CMK (cell line): ENCODE measurements at regions not wholly inside any gene's neighbourhood (a gene's known extent, or its start where the extent isn't known, plus 50 kb on each side); places are given as distances from the start of the nearest gene placed in this dataset.
"Not testable (repeated sequence)": the region's sequence is repeated elsewhere in the genome, so short reads cannot be mapped to it uniquely, and the experiment has no call there.

Experiments used
- DNase-seq: peaks from one replicate; pipeline ENCODE4 v3.0.0-alpha.2; 2010; ENCODE audit warnings: low read depth

- no peak for DNase-seq
These were observed 80.2 kb downstream of the SH2D1A start for GRCh38 chrX:124426288-124427169.

GRCh38 chrX:124433186-124433585, 86.8 kb downstream of the SH2D1A start:
- DNase-seq: no peak

- DNase-seq: no peak
These were observed 89.3 kb downstream of the SH2D1A start for GRCh38 chrX:124435616-124436015.

- no peak for DNase-seq
These were observed 94.3 kb downstream of the SH2D1A start for GRCh38 chrX:124440695-124441094.

- DNase-seq: no peak
These were observed 95.7 kb downstream of the SH2D1A start for GRCh38 chrX:124441971-124442590.

- no peak for DNase-seq
These were observed 109.6 kb downstream of the SH2D1A start for GRCh38 chrX:124455966-124456365.

- DNase-seq: not testable (repeated sequence)
These were observed 113.5 kb downstream of the SH2D1A start for GRCh38 chrX:124459851-124460250.

GRCh38 chrX:124462931-124463330, 116.6 kb downstream of the SH2D1A start:
- no peak for DNase-seq

GRCh38 chrX:124467202-124467601, 120.8 kb downstream of the SH2D1A start:
- no peak for DNase-seq

GRCh38 chrX:124475358-124475757, 129.0 kb downstream of the SH2D1A start:
- DNase-seq: no peak

- DNase-seq: no peak
These were observed 130.2 kb downstream of the SH2D1A start for GRCh38 chrX:124476562-124476961.

- DNase-seq: no peak
These were observed 131.7 kb downstream of the SH2D1A start for GRCh38 chrX:124478046-124478445.

- DNase-seq: no peak
These were observed 142.2 kb downstream of the SH2D1A start for GRCh38 chrX:124488412-124489161.

GRCh38 chrX:124493984-124494383, 147.6 kb downstream of the SH2D1A start:
- DNase-seq: no peak

GRCh38 chrX:124497386-124497785, 151.0 kb downstream of the SH2D1A start:
- DNase-seq: no peak

- DNase-seq: no peak
These were observed 155.2 kb downstream of the SH2D1A start for GRCh38 chrX:124501586-124501985.

- DNase-seq: no peak
These were observed 155.8 kb downstream of the SH2D1A start for GRCh38 chrX:124502166-124502565.

GRCh38 chrX:124502599-124502998, 156.2 kb downstream of the SH2D1A start:
- no peak for DNase-seq

- DNase-seq: no peak
These were observed 158.0 kb downstream of the SH2D1A start for GRCh38 chrX:124504111-124504983.

GRCh38 chrX:124506066-124506465, 159.7 kb downstream of the SH2D1A start:
- DNase-seq: no peak

- DNase-seq: no peak
These were observed 160.9 kb downstream of the SH2D1A start for GRCh38 chrX:124507246-124507645.

- DNase-seq: no peak
These were observed 172.5 kb downstream of the SH2D1A start for GRCh38 chrX:124518885-124519284.
